Natural killer cell (primary cell): ENCODE measurements at regions not wholly inside any gene's neighbourhood (a gene's known extent, or its start where the extent isn't known, plus 50 kb on each side); places are given as distances from the start of the nearest gene placed in this dataset.

ENCODE experiments used
- ATAC-seq, 3 donors: fragments of 150-1000 bp in 2 of 3; fragments of 200-7000 bp in 1 of 3; cut with Tn5 transposase; 1 replicate in 1 of 3; 2 replicates in 2 of 3; pipeline ENCODE4 v1.10.0; 2021; ENCODE audit warnings: mild to moderate bottlenecking in 2 of 3, moderate library complexity in 2 of 3
- DNase-seq, 2 donors: peaks; one replicate each; pipeline versions ENCODE4 v3.0.0 to v3.0.0-alpha.2; 2013 to 2021; ENCODE audit warnings: mixed read lengths in 1 of 2
- H3K27ac ChIP-seq: one replicate; pipeline ENCODE4 v1.5.1; 2013; ENCODE audit warnings: mild to moderate bottlenecking, low read length
- H3K27me3 ChIP-seq: one replicate; pipeline ENCODE4 v1.6.1; 2013; ENCODE audit warnings: low read length; ENCODE audit not compliant: control insufficient read depth, insufficient read depth
- H3K36me3 ChIP-seq: one replicate; pipeline ENCODE4 v1.6.1; 2013; ENCODE audit warnings: low read length; ENCODE audit not compliant: control insufficient read depth, insufficient read depth
- H3K4me1 ChIP-seq: one replicate; pipeline ENCODE4 v1.6.1; 2013; ENCODE audit warnings: low read length; ENCODE audit not compliant: control insufficient read depth, insufficient read depth
- H3K4me3 ChIP-seq: one replicate; pipeline ENCODE4 v1.5.1; 2013; ENCODE audit warnings: low read length
- H3K9me3 ChIP-seq: one replicate; pipeline ENCODE4 v1.6.1; 2013; ENCODE audit warnings: low read length; ENCODE audit not compliant: control insufficient read depth, insufficient read depth
- H3K27ac Mint-ChIP-seq, 2 donors: one replicate each; pipeline ENCODE4 v1.8.0; 2022; ENCODE audit warnings: mild to moderate bottlenecking in 2 of 2, mixed read lengths in 2 of 2, moderate library complexity in 1 of 2
- H3K27me3 Mint-ChIP-seq, 2 donors: one replicate each; pipeline ENCODE4 v1.8.0; 2022; ENCODE audit warnings: low read depth in 2 of 2, mixed read lengths in 2 of 2
- H3K36me3 Mint-ChIP-seq: one replicate; pipeline ENCODE4 v1.8.0; 2022; ENCODE audit warnings: mixed read lengths
- H3K4me1 Mint-ChIP-seq, 2 donors: one replicate each; pipeline ENCODE4 v1.8.0; 2022; ENCODE audit warnings: mixed read lengths in 2 of 2
- H3K4me3 Mint-ChIP-seq: one replicate; pipeline ENCODE4 v1.8.0; 2022; ENCODE audit warnings: mild to moderate bottlenecking, moderate library complexity, mixed read lengths
- H3K9me3 Mint-ChIP-seq, 2 donors: one replicate each; pipeline ENCODE4 v1.8.0; 2022; ENCODE audit warnings: mixed read lengths in 2 of 2
- WGBS: methylation state at CpG from one replicate; pipeline ENCODE4 v1.1.7; 2013; ENCODE audit warnings: missing lambda C conversion rate; ENCODE audit not compliant: insufficient coverage; 5-methylcytosine and 5-hydroxymethylcytosine counted together
- intact Hi-C: fragments of 100-400 bp; cut with micrococcal nuclease; formaldehyde crosslinking; loops from one replicate; pipeline ENCODE4 v1.14.2; 2022
- TF ChIP-seq, protein P1 (sequence below): fragments of 200-600 bp; IDR thresholded peaks from one replicate; pipeline ENCODE4 v1.8.0; 2022; ENCODE audit warnings: antibody characterized with exemption

DNA sequence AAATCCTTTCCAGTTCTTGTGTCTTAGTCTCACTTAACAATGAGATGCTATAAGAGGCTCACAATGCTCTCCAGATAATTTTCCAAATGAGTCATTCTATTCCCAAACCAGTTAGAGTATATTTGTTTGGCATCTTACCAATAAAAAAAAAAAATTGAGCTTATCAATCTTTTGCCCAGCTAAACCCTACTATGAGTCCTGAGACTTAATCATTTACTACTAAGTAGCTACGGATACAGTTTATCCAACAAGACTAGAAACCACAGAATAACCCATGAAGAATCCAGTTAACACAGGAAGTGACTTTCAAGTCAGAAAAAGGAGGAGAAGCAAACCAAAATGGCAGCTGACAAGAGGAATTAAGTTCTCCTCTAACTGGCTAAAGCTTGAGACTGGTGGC, 330.3 kb upstream of the XYLT1 start:
- no peaks in the 10 kb centered on the region for H3K4me1 ChIP-seq
- Mint-ChIP-seq H3K27ac (no peak overlapping the region), H3K4me3 (no peak overlapping the region), H3K27me3 (peaks cover 11 to 25% of the 10 kb centered on the region in 2 donors), H3K36me3 (no peaks in the 10 kb centered on the region), H3K4me1 (no peaks in the 10 kb centered on the region), H3K9me3 (no peaks in the 10 kb centered on the region)
- DNase-seq (no peak), ATAC-seq (no peak)
- no peaks in the 10 kb centered on the region for H3K9me3 ChIP-seq
- TF ChIP-seq, protein P1, sequence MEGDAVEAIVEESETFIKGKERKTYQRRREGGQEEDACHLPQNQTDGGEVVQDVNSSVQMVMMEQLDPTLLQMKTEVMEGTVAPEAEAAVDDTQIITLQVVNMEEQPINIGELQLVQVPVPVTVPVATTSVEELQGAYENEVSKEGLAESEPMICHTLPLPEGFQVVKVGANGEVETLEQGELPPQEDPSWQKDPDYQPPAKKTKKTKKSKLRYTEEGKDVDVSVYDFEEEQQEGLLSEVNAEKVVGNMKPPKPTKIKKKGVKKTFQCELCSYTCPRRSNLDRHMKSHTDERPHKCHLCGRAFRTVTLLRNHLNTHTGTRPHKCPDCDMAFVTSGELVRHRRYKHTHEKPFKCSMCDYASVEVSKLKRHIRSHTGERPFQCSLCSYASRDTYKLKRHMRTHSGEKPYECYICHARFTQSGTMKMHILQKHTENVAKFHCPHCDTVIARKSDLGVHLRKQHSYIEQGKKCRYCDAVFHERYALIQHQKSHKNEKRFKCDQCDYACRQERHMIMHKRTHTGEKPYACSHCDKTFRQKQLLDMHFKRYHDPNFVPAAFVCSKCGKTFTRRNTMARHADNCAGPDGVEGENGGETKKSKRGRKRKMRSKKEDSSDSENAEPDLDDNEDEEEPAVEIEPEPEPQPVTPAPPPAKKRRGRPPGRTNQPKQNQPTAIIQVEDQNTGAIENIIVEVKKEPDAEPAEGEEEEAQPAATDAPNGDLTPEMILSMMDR = no peak
- intact Hi-C loops = no loop called here
- H3K4me3 ChIP-seq = no peak overlapping the region
- no peaks in the 10 kb centered on the region for H3K27me3 ChIP-seq
- 90% methylated on average over 1 of the region's 1 CpG for WGBS
- H3K36me3 ChIP-seq = no peaks in the 10 kb centered on the region
- no peak overlapping the region for H3K27ac ChIP-seq

DNA sequence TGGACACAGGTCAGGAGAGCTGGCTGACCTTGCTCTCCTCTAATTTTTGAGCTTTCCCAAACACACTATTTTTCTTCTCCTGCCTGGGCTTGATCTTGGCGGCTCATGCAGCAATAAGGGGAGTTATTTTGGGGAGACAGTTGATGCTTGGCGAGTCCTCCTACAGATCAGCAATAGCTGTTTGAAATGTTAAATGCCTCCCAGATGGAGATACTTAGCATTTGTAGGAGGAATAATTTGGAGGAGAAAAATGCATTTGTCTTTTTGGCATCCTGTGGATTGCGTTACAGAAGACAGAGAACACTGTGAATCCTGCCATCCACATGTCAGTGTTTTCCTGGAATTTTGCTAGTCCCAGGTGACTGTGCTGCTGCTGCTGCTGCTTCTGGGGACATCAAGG, 328.0 kb upstream of the XYLT1 start:
- 81% methylated on average over 3 of the region's 3 CpGs for WGBS
- H3K36me3 ChIP-seq = no peaks in the 10 kb centered on the region
- H3K27ac Mint-ChIP-seq = no peak overlapping the region
- H3K4me3 ChIP-seq = no peak overlapping the region
- DNase-seq (no peak), ATAC-seq (no peak)
- peaks cover 8 to 23% of the 10 kb centered on the region in 2 donors for H3K27me3 Mint-ChIP-seq
- H3K9me3 Mint-ChIP-seq = no peaks in the 10 kb centered on the region
- no peak overlapping the region for H3K27ac ChIP-seq
- H3K36me3 Mint-ChIP-seq = no peaks in the 10 kb centered on the region
- intact Hi-C loops = no loop called here
- TF ChIP-seq, protein P1 = no peak
- no peak overlapping the region for H3K4me3 Mint-ChIP-seq
- H3K9me3 ChIP-seq = no peaks in the 10 kb centered on the region
- H3K27me3 ChIP-seq = no peaks in the 10 kb centered on the region
- no peaks in the 10 kb centered on the region for H3K4me1 ChIP-seq
- H3K4me1 Mint-ChIP-seq = no peaks in the 10 kb centered on the region

GRCh38 chr16:17793354-17793753, 322.6 kb upstream of the XYLT1 start:
- Histone ChIP-seq H3K9me3 (no peaks in the 10 kb centered on the region), H3K4me1 (no peaks in the 10 kb centered on the region), H3K27me3 (no peaks in the 10 kb centered on the region), H3K27ac (no peak overlapping the region), H3K4me3 (no peak overlapping the region), H3K36me3 (no peaks in the 10 kb centered on the region)
- Mint-ChIP-seq H3K4me3 (no peak overlapping the region), H3K27me3 (peaks cover 8 to 13% of the 10 kb centered on the region in 2 donors), H3K36me3 (no peaks in the 10 kb centered on the region), H3K27ac (no peak overlapping the region), H3K4me1 (no peaks in the 10 kb centered on the region), H3K9me3 (peaks cover 0 to 2% of the 10 kb centered on the region in 2 donors)
- TF ChIP-seq, protein P1 = no peak
- intact Hi-C loops = no loop called here
- no CpG with 5 or more reads among the region's 1 CpG for WGBS
- DNase-seq (no peak), ATAC-seq (no peak)

DNA sequence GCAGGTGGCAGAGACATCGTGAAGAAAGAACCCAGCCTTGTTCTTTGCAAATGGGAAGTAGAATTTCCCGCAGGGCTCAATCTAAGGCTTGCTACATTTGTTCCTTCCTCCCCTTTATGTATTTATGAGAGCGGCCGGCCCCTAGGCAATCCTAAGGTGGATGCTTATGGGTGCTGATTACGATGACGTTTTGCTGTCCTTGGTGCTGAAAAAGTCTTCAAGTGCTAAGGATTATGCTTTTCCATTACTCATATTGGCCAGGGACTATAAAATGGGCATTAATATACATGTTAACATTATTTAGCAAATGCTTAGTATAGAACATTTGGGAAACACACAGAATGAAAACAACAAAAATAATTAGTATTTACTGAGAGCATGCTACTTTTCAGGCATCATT, 313.3 kb upstream of the XYLT1 start:
- Histone ChIP-seq H3K27ac (no peak overlapping the region), H3K9me3 (no peaks in the 10 kb centered on the region), H3K27me3 (no peaks in the 10 kb centered on the region), H3K36me3 (no peaks in the 10 kb centered on the region), H3K4me1 (no peaks in the 10 kb centered on the region), H3K4me3 (no peak overlapping the region)
- ATAC-seq = no peak
- Mint-ChIP-seq H3K27ac (no peak overlapping the region), H3K4me1 (no peaks in the 10 kb centered on the region), H3K9me3 (no peaks in the 10 kb centered on the region), H3K27me3 (peaks cover 0 to 12% of the 10 kb centered on the region in 2 donors), H3K4me3 (no peak overlapping the region), H3K36me3 (no peaks in the 10 kb centered on the region)
- DNase-seq = no peak
- intact Hi-C loops = no loop called here
- WGBS = 0% methylated on average over 1 of the region's 6 CpGs
- TF ChIP-seq, protein P1 = no peak
